Testis (tissue), 2 donors: ENCODE measurements at regions not wholly inside any gene's neighbourhood (a gene's known extent, or its start where the extent isn't known, plus 50 kb on each side); places are given as distances from the start of the nearest gene placed in this dataset.

Experiments
- DNase-seq: peaks from one replicate; pipeline ENCODE4 v3.0.0-alpha.2; 2019
- H3K27ac ChIP-seq, 2 donors: fragments of 200-600 bp; sonication (generic); one replicate each; pipeline ENCODE4 v1.5.1; 2019
- H3K27me3 ChIP-seq: fragments of 200-600 bp; sonication (generic); one replicate; pipeline ENCODE4 v1.5.1; 2019
- H3K36me3 ChIP-seq: fragments of 200-600 bp; sonication (generic); one replicate; pipeline ENCODE4 v1.5.1; 2017; ENCODE audit warnings: low read depth; ENCODE audit errors: missing control alignments
- H3K4me1 ChIP-seq: fragments of 200-600 bp; sonication (generic); one replicate; pipeline ENCODE4 v1.5.1; 2019
- H3K4me3 ChIP-seq, 2 donors: fragments of 200-600 bp; sonication (generic); one replicate each; pipeline ENCODE4 v1.5.1; 2017 to 2019
- H3K9me3 ChIP-seq: fragments of 200-600 bp; sonication (generic); one replicate; pipeline ENCODE4 v1.5.1; 2017
- CTCF ChIP-seq, 3 experiments: fragments of 450-650 bp in 2 of 3; fragments of 200-600 bp in 1 of 3; sonication (generic) in 1 of 3; IDR thresholded peaks; one replicate each; pipeline ENCODE4 v1.5.1; 2016 to 2019; ENCODE audit warnings: antibody characterized with exemption in 3 of 3, mild to moderate bottlenecking in 2 of 3, moderate library complexity in 1 of 3
- POLR2A ChIP-seq: fragments of 450-650 bp; IDR thresholded peaks from one replicate; pipeline ENCODE4 v1.6.1; 2017; ENCODE audit warnings: antibody characterized with exemption, mild to moderate bottlenecking, moderate library complexity
- WGBS, 2 donors: methylation state at CpG; one replicate each; pipeline ENCODE4 v1.1.5; 2018; 5-methylcytosine and 5-hydroxymethylcytosine counted together
- intact Hi-C: fragments of 100-400 bp; cut with DNase I; formaldehyde crosslinking; loops from one replicate; pipeline ENCODE4 v1.15.1; 2023; ENCODE audit warnings: low total_unique reads

- TF ChIP-seq POLR2A (no peak), CTCF (IDR thresholded peaks at IDR 0.05) (no peak)
Observed at GRCh38 chr4:135238940-135239339, 1037.4 kb upstream of the PABPC4L start.

GRCh38 chr4:135236048-135236447 is 1034.5 kb upstream of the PABPC4L start:
- H3K4me3 ChIP-seq, result no peak overlapping the region
- TF ChIP-seq CTCF (IDR thresholded peaks at IDR 0.05) (no peak), POLR2A (no peak)
- intact Hi-C loops, result no loop called here
- 65 to 71% methylated on average over 1 of the region's 1 CpG for WGBS, 2 donors
- no peaks in the 10 kb centered on the region for H3K4me1 ChIP-seq
- no peaks in the 10 kb centered on the region for H3K9me3 ChIP-seq
- H3K36me3 ChIP-seq, result no peaks in the 10 kb centered on the region
- H3K27ac ChIP-seq, result no peak overlapping the region
- no peak for DNase-seq
- no peaks in the 10 kb centered on the region for H3K27me3 ChIP-seq

More at GRCh38 chr4:135238940-135239339, 1037.4 kb upstream of the PABPC4L start:
- intact Hi-C loops, result no loop called here
- Histone ChIP-seq H3K9me3 (no peaks in the 10 kb centered on the region), H3K36me3 (no peaks in the 10 kb centered on the region), H3K4me1 (no peaks in the 10 kb centered on the region), H3K27ac (no peak overlapping the region), H3K27me3 (no peaks in the 10 kb centered on the region), H3K4me3 (no peak overlapping the region)
- no peak for DNase-seq
- 46 to 62% methylated on average over 3 of the region's 3 CpGs for WGBS, 2 donors

- H3K36me3 ChIP-seq, result no peaks in the 10 kb centered on the region
- 60 to 77% methylated on average over 1 of the region's 1 CpG for WGBS, 2 donors
- H3K9me3 ChIP-seq, result no peaks in the 10 kb centered on the region
- no peaks in the 10 kb centered on the region for H3K4me1 ChIP-seq
- no peak overlapping the region for H3K4me3 ChIP-seq
- TF ChIP-seq POLR2A, result no peak
- no peak for TF ChIP-seq CTCF (IDR thresholded peaks at IDR 0.05)
- no peak overlapping the region for H3K27ac ChIP-seq
- H3K27me3 ChIP-seq, result no peaks in the 10 kb centered on the region
- DNase-seq, result no peak
- intact Hi-C loops, result no loop called here
Observed at GRCh38 chr4:135227842-135228241, 1026.3 kb upstream of the PABPC4L start.

GRCh38 chr4:135225551-135225950 is 1024.0 kb upstream of the PABPC4L start:
- no peak overlapping the region for H3K4me3 ChIP-seq
- H3K36me3 ChIP-seq, result no peaks in the 10 kb centered on the region
- no peak for DNase-seq
- intact Hi-C loops, result no loop called here
- no peaks in the 10 kb centered on the region for H3K4me1 ChIP-seq
- WGBS, 2 donors, result 84 to 86% methylated on average over 3 of the region's 3 CpGs
- TF ChIP-seq POLR2A (no peak), CTCF (IDR thresholded peaks at IDR 0.05) (no peak)
- no peaks in the 10 kb centered on the region for H3K9me3 ChIP-seq
- H3K27ac ChIP-seq, result no peak overlapping the region
- H3K27me3 ChIP-seq, result no peaks in the 10 kb centered on the region

GRCh38 chr4:135210341-135210740 is 1008.8 kb upstream of the PABPC4L start:
- H3K27ac ChIP-seq, result no peak overlapping the region
- 78 to 88% methylated on average over 5 of the region's 5 CpGs for WGBS, 2 donors
- H3K4me1 ChIP-seq, result no peaks in the 10 kb centered on the region
- H3K9me3 ChIP-seq, result no peaks in the 10 kb centered on the region
- intact Hi-C loops, result no loop called here
- no peak overlapping the region for H3K4me3 ChIP-seq
- TF ChIP-seq POLR2A (no peak), CTCF (IDR thresholded peaks at IDR 0.05) (no peak)
- DNase-seq, result no peak
- no peaks in the 10 kb centered on the region for H3K36me3 ChIP-seq
- no peaks in the 10 kb centered on the region for H3K27me3 ChIP-seq
